ENCODE measurements at regions not wholly inside any gene's neighbourhood (a gene's known extent, or its start where the extent isn't known, plus 50 kb on each side); places are given as distances from the start of the nearest gene placed in this dataset.

- TF ChIP-seq POLR2A (IDR thresholded peaks at IDR 0.05) (no peak), CTCF (IDR thresholded peaks at IDR 0.05) (no peak), POLR2AphosphoS5 (IDR thresholded peaks at IDR 0.05) (no peak)
These were observed 124.3 kb upstream of the TOP3B start for GRCh38 chr22:22106855-22107254.

Measured in sigmoid colon (tissue), 4 donors.